ENCODE measurements at regions not wholly inside any gene's neighbourhood (a gene's known extent, or its start where the extent isn't known, plus 50 kb on each side); places are given as distances from the start of the nearest gene placed in this dataset.

GRCh38 chr19:16000024-16000663, 51.3 kb downstream of the OR10H4 start:
- Histone ChIP-seq H3K9me2 (ENCODE audit: insufficient read depth) (no peaks in the 10 kb centered on the region), H4K20me1 (ENCODE audit: insufficient read depth) (no peaks in the 10 kb centered on the region), H3K27ac (ENCODE audit: low read depth, low read length) (no peak overlapping the region), H3K4me1 (ENCODE audit: control insufficient read depth in 1 of 2, insufficient read depth in 2 of 2, low read length in 2 of 2) (peaks cover 0 to 5% of the 10 kb centered on the region in 2 experiments; a peak in 1 of 4 replicates), H3K9me3 (ENCODE audit: control insufficient read depth in 1 of 2, insufficient read depth in 1 of 2, low read depth in 1 of 2, low read length in 2 of 2) (no peaks in the 10 kb centered on the region; a peak in 1 of 4 replicates), H3K4me3 (replicated peaks in 1 of 2; ENCODE audit: low read depth in 1 of 2, low read length in 2 of 2) (no peak overlapping the region), H2AFZ (ENCODE audit: low read depth, low read length, poor library complexity, severe bottlenecking) (no peak overlapping the region), H3K36me3 (ENCODE audit: control insufficient read depth in 1 of 2, insufficient read depth in 2 of 2, low read length in 2 of 2) (no peaks in the 10 kb centered on the region), H3K4me2 (ENCODE audit: low read length) (no peak overlapping the region), H3K79me2 (ENCODE audit: insufficient read depth, low read length) (no peaks in the 10 kb centered on the region), H3K9ac (ENCODE audit: low read length) (no peak overlapping the region), H3K27me3 (ENCODE audit: insufficient read depth, low read length) (no peaks in the 10 kb centered on the region)
- BruUV-seq (replicated peaks): no TSS peak
- ChIA-PET CTCF (no interaction called here), POLR2A (no interaction called here), RAD21 (ENCODE audit: low non-redundant PET in 1 of 2, low total read pairs in 2 of 2, uncharacterized antibody in 2 of 2, unreplicated experiment in 2 of 2) (no interaction called here)
- TF ChIP-seq ELF1 (IDR thresholded peaks at IDR 0.05; ENCODE audit: borderline replicate concordance, low read depth): no peak
- TF ChIP-seq EZH2phosphoT487 (IDR thresholded peaks at IDR 0.05; ENCODE audit: borderline replicate concordance): no peak
- no peak for TF ChIP-seq CTCF (IDR thresholded peaks at IDR 0.05 in 2 of 3, conservative IDR thresholded peaks at IDR 0.05 in 1 of 3; ENCODE audit: borderline replicate concordance in 1 of 3, insufficient read depth in 1 of 3, low read depth in 2 of 3, low read length in 2 of 3)
- TF ChIP-seq REST (IDR thresholded peaks at IDR 0.05; ENCODE audit: low read depth): no peak
- TF ChIP-seq YY1 (IDR thresholded peaks at IDR 0.05; ENCODE audit: extremely low read depth, insufficient replicate concordance, low read depth, low read length): no peak
- TF ChIP-seq MAX (IDR thresholded peaks at IDR 0.05): no peak
- no peak for TF ChIP-seq JUND (IDR thresholded peaks at IDR 0.05)
- TF ChIP-seq ATF3 (IDR thresholded peaks at IDR 0.05): no peak
- ATAC-seq: no peak
- DNase-seq (ENCODE audit: low read depth, low spot score): no peak
- intact Hi-C loops (cut with micrococcal nuclease): no loop called here

Measured in HCT116 (cell line).